OCI-LY3 (cell line): ENCODE measurements at regions not wholly inside any gene's neighbourhood (a gene's known extent, or its start where the extent isn't known, plus 50 kb on each side); places are given as distances from the start of the nearest gene placed in this dataset.

Source experiments
- EZH2phosphoT487 ChIP-seq: fragments of 200-600 bp; shearing (Covaris generic); IDR thresholded peaks from 2 replicates; pipeline ENCODE4 v1.6.1; 2018; ENCODE audit warnings: antibody characterized with exemption, mixed run types, low read depth
- TF ChIP-seq, protein P1 (sequence below): fragments of 200-600, 300-600 bp; sonication (generic); IDR thresholded peaks from 2 replicates; pipeline ENCODE4 v1.5.1; 2014; ENCODE audit warnings: antibody characterized with exemption, low read length, low read depth

DNA sequence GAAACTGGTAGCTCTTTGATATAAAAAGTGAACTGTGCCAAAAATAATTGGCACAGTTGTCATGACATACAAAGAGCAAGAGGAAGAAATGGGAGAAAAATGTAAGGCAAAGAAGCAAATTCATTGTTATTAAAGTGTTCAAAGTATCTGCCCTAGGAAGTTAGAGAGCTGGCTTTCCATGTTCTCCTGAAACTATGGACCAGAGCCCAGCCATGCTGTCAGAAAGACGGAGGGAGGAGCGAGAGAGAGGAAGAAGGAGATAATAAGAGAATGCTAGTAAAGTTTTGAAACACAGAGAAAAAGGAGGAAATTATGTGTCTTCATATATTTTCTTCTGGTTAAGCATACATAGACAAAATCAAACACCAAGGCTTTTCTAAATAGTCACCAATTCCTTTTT lies 78.1 kb upstream of the PELI2 start:
- TF ChIP-seq, protein P1, sequence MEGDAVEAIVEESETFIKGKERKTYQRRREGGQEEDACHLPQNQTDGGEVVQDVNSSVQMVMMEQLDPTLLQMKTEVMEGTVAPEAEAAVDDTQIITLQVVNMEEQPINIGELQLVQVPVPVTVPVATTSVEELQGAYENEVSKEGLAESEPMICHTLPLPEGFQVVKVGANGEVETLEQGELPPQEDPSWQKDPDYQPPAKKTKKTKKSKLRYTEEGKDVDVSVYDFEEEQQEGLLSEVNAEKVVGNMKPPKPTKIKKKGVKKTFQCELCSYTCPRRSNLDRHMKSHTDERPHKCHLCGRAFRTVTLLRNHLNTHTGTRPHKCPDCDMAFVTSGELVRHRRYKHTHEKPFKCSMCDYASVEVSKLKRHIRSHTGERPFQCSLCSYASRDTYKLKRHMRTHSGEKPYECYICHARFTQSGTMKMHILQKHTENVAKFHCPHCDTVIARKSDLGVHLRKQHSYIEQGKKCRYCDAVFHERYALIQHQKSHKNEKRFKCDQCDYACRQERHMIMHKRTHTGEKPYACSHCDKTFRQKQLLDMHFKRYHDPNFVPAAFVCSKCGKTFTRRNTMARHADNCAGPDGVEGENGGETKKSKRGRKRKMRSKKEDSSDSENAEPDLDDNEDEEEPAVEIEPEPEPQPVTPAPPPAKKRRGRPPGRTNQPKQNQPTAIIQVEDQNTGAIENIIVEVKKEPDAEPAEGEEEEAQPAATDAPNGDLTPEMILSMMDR: no peak
- TF ChIP-seq EZH2phosphoT487: no peak
